GM19025 (cell line): ENCODE measurements at regions not wholly inside any gene's neighbourhood (a gene's known extent, or its start where the extent isn't known, plus 50 kb on each side); places are given as distances from the start of the nearest gene placed in this dataset.

Experiments used
- ATAC-seq: cut with Tn5 transposase; IDR thresholded peaks from one replicate; pipeline ENCODE4 v1.9.1; 2021; ENCODE audit warnings: mild to moderate bottlenecking, low read depth, moderate library complexity; ENCODE audit not compliant: unreplicated experiment

- no peak for ATAC-seq
Observed at GRCh38 chr4:81651243-81651899, 179.7 kb upstream of the RASGEF1B start.

GRCh38 chr4:81650606-81651242 lies 179.0 kb upstream of the RASGEF1B start:
- no peak for ATAC-seq

- ATAC-seq = peak; percentile 95
Observed at GRCh38 chr4:81648576-81649275, 177.0 kb upstream of the RASGEF1B start.

DNA sequence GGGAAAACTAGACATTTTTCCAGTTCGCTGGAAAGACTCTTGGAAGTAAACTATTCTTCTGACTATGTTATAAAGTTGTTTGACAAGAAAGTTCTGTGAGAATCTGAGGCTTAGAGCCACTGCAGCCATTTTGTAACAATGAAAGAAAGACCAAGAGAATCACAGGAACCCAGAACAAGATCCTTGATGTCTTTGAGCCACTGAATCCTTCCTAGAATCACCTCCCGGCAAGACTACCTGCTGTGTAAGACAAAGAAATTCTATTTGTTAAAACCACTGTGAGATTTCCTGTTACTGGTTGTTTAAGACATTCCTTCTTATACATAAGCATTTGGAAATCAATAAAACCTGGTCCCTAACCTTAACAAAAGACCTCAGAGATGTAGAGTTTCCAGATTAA lies 175.7 kb upstream of the RASGEF1B start:
- no peak for ATAC-seq

DNA sequence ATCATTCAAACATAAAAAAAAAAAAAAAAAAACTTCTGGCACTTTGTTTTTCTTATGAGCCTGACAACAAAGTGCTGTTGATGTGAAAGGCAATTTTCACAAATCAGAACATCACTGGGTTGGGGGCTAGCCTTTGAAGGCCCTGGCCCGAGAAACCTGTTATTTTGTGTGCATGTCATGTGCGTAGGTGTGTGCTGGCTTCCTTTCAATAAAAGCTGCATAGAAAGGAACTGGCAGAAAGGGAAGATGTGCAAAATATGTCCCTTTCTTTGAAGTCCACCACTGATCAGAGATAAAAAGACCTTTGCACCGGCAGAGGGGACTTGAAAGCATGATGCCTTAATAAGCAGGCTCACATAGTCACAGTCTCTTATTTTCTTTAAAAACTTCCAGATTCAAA lies 170.8 kb upstream of the RASGEF1B start:
- ATAC-seq = no peak

- ATAC-seq = no peak
Observed at GRCh38 chr4:81639248-81639647, 167.5 kb upstream of the RASGEF1B start.

- no peak for ATAC-seq
Observed at GRCh38 chr4:81638698-81639097, 167.0 kb upstream of the RASGEF1B start.

- peak; percentile 96 for ATAC-seq
Observed at GRCh38 chr4:81635739-81636138, 164.0 kb upstream of the RASGEF1B start.

DNA sequence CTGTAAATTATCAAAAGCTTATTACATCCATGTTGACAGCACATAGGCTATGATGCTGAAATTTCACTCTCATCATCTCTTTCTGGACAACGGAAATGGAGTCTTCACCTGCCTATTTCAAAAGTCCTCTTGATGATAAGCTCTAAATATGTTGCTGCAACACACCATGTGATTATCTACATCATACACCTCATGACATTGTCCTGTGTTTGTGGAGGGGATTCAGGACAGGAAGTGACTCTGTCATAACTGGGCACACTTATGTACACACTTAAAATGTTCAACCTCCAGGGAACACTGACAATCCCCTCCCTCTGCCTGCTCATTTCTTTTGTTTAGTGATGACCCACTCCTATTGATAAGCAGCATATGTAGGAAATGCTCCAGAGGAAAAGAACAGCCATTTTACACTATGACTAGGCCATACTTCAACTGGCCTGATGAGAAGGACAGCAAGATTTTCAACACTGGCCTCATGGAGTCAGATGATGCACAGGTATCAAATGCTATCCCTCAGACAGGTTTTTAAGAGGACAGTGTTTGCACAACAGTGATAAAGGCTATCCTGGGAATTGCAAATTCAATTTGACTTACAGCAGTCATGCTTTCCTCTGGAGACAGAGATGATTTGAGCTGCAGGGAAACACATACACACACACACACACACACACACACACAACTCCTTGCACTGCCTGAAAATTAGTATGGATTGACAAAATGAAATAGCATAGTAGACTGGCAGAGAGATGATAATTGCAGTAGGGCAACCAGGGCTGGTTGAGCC lies 163.3 kb upstream of the RASGEF1B start:
- ATAC-seq = no peak

DNA sequence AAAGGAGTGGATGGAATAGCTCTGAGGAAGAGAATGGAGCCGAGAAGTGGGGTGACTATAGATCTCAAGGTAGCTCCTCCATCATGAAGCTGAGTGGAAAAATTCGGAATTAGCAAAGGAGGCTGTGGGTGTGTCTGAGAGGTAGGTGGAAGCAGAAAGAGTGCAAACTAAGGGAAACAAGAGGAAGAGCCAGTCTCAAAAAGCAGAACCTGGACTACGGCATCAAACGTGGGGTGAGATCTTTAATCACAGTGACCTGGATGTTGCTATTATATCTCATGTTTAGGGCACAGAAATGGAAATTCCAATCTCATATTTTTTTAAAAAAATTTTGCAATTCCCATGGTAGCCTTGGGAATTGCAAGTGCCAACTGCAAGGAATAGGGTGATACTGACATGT lies 162.5 kb upstream of the RASGEF1B start:
- ATAC-seq = no peak

- ATAC-seq = no peak
Observed at GRCh38 chr4:81632581-81633299, 161.0 kb upstream of the RASGEF1B start.

- ATAC-seq = peak; percentile 36
Observed at GRCh38 chr4:81631958-81632441, 160.3 kb upstream of the RASGEF1B start.

DNA sequence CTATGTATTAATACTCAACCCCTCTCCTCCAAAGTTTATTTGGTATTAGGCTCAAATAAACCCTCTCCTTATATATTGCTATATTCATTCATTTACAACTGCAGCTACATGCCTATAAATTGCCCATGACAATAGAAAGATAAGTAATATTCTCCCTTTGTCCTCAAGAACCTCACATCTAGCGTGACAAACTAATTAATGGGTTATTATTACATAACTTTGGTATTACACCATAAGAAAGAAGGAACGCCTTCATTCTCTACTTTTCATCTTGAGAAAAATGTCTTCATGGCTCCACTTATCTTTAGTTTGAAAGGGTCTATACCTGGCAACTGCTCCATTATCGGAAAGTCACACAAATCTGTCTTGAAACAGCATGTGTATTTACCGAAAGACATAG lies 157.7 kb upstream of the RASGEF1B start:
- ATAC-seq = no peak

- no peak for ATAC-seq
Observed at GRCh38 chr4:81628489-81628888, 156.8 kb upstream of the RASGEF1B start.

- ATAC-seq = no peak
Observed at GRCh38 chr4:81627590-81627989, 155.9 kb upstream of the RASGEF1B start.

GRCh38 chr4:81626851-81627250 lies 155.1 kb upstream of the RASGEF1B start:
- ATAC-seq = no peak

DNA sequence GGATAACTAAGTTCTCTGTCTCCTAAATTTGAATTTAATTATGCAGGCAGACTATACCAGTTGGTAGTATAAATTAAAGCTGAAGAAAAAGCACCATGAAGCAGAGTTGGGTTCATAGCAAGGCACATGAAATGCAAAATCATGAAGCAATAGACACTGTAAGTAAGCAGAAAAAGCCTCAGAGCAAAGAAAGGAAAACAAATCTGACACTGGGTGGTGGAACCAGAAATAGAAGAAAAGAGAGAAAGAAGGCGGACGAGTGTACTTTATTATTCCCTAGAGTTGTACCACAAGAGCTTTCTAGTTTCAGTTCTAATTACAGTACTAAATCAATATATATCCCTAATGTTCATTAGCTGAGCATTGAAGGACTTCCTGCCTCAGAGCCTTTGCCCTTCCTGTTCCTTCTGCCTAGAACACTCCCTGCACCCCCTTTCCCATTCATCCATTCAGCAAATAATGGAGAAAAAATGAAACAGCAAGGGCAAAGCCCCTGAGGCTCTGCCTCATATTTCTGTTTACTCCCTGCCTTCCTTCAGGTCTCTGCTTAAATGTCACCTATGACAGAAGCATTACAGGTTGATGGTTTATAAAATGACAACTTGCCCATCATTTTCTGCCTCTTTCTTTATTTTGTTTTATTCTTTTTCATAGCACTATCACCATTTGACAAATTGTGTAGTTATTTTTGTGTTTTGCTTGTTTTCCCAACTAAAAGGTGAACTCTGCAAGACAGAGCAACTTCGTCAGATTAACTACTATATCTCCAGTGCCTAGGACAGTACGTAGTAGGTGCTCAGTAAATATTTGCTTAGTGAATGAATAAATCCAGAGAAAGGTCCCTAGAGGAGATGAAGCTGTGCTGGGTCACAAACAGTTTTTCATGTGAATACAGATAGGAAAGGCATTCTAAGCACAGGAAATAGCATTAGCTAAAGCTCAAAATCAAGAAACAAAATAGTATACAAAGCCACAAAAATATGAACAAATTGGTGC lies 154.0 kb upstream of the RASGEF1B start:
- no peak for ATAC-seq

DNA sequence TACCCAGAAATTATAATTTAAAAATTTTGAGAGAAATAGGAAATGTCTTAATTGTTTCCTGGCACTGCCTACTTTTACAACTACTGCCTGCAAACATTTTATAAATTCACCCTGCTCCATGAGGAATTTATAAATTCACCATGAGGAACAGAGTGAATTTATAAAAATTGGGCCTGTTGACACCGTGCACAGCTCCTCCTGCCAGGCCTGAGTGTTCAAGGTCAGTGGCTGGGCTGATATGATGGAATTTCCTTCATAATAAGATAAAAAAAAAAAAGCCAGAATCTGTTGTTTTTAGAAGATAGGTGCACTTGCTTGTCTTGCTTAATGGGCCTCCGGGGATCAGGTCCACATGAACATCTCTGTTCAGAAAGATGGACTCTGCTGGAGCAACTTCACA lies 151.7 kb upstream of the RASGEF1B start:
- ATAC-seq = no peak
